ENCODE measurements at regions not wholly inside any gene's neighbourhood (a gene's known extent, or its start where the extent isn't known, plus 50 kb on each side); places are given as distances from the start of the nearest gene placed in this dataset.

DNA sequence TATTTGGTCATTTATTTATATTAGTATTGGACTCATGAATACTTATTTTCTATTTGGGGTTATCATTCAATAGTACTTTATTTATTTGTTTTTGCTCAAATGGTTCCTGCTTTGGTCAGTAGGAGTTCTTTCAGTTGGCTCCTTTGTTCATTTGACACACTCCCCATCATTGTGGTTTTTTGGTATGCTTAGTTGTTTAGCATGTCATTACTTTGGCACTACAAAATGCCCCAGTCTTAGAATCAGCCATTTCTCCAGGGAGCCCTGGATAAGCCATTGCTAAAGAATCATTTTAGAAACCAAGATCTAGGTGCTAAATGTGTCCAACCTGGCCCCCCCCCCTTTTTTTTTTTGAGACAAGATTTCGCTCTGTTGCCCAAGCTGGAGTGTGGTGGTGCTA is 61.7 kb upstream of the MRPS6 start:
- TF ChIP-seq EP300 (IDR thresholded peaks at IDR 0.05) (no peak), CTCF (IDR thresholded peaks at IDR 0.05) (no peak), POLR2A (IDR thresholded peaks at IDR 0.05) (no peak)
- no peak overlapping the region for H3K4me3 ChIP-seq
- no peak for DNase-seq
- no peak overlapping the region for H3K27ac ChIP-seq
- no peaks in the 10 kb centered on the region for H3K27me3 ChIP-seq
- H3K9me3 ChIP-seq = no peaks in the 10 kb centered on the region
- 89 to 96% (median 92%) methylated on average over 1 of the region's 1 CpG for WGBS, 3 donors
- intact Hi-C loops (cut with DNase I) = no loop called here
- no peaks in the 10 kb centered on the region for H3K4me1 ChIP-seq (ENCODE audit: insufficient read depth)
- no peaks in the 10 kb centered on the region for H3K36me3 ChIP-seq

- Histone ChIP-seq H3K4me1 (ENCODE audit: insufficient read depth) (peaks cover 2% of the 10 kb centered on the region), H3K36me3 (no peaks in the 10 kb centered on the region), H3K4me3 (no peak overlapping the region), H3K9me3 (no peaks in the 10 kb centered on the region), H3K27me3 (no peaks in the 10 kb centered on the region), H3K27ac (no peak overlapping the region)
- DNase-seq = no peak
- 64 to 79% (median 67%) methylated on average over 3 of the region's 3 CpGs for WGBS, 3 donors
- intact Hi-C loops (cut with DNase I) = loop anchor here in 1 of 4 donors (10.0 kb wide), 1 partner anchor 74 kb away; no protein-coding TSS in a partner anchor
- TF ChIP-seq CTCF (IDR thresholded peaks at IDR 0.05) (no peak), POLR2A (IDR thresholded peaks at IDR 0.05) (no peak), EP300 (IDR thresholded peaks at IDR 0.05) (no peak)
These were observed 64.2 kb upstream of the MRPS6 start for GRCh38 chr21:34009193-34009592.

GRCh38 chr21:34008618-34009017 is 64.8 kb upstream of the MRPS6 start:
- 70 to 75% (median 73%) methylated on average over 5 of the region's 5 CpGs for WGBS, 3 donors
- intact Hi-C loops (cut with DNase I) = loop anchor here in 1 of 4 donors (10.0 kb wide), 1 partner anchor 74 kb away; no protein-coding TSS in a partner anchor
- Histone ChIP-seq H3K36me3 (no peaks in the 10 kb centered on the region), H3K9me3 (no peaks in the 10 kb centered on the region), H3K27me3 (no peaks in the 10 kb centered on the region), H3K27ac (no peak overlapping the region), H3K4me1 (ENCODE audit: insufficient read depth) (peaks cover 2% of the 10 kb centered on the region), H3K4me3 (no peak overlapping the region)
- DNase-seq = no peak
- TF ChIP-seq CTCF (IDR thresholded peaks at IDR 0.05) (no peak), POLR2A (IDR thresholded peaks at IDR 0.05) (no peak), EP300 (IDR thresholded peaks at IDR 0.05) (no peak)

GRCh38 chr21:34006611-34007168 is 66.7 kb upstream of the MRPS6 start:
- Histone ChIP-seq H3K36me3 (no peaks in the 10 kb centered on the region), H3K4me1 (ENCODE audit: insufficient read depth) (peaks cover 2% of the 10 kb centered on the region), H3K4me3 (no peak overlapping the region), H3K27ac (no peak overlapping the region), H3K9me3 (no peaks in the 10 kb centered on the region), H3K27me3 (no peaks in the 10 kb centered on the region)
- intact Hi-C loops (cut with DNase I) = loop anchor here in 1 of 4 donors (10.0 kb wide), 1 partner anchor 72 kb away; no protein-coding TSS in a partner anchor
- TF ChIP-seq POLR2A (IDR thresholded peaks at IDR 0.05) (no peak), CTCF (IDR thresholded peaks at IDR 0.05) (no peak), EP300 (IDR thresholded peaks at IDR 0.05) (no peak)
- WGBS, 3 donors = 49 to 66% (median 62%) methylated on average over 6 of the region's 6 CpGs
- no peak for DNase-seq
